ENCODE measurements at regions not wholly inside any gene's neighbourhood (a gene's known extent, or its start where the extent isn't known, plus 50 kb on each side); places are given as distances from the start of the nearest gene placed in this dataset.
"Not testable (repeated sequence)": the region's sequence is repeated elsewhere in the genome, so short reads cannot be mapped to it uniquely, and the experiment has no call there.

DNA sequence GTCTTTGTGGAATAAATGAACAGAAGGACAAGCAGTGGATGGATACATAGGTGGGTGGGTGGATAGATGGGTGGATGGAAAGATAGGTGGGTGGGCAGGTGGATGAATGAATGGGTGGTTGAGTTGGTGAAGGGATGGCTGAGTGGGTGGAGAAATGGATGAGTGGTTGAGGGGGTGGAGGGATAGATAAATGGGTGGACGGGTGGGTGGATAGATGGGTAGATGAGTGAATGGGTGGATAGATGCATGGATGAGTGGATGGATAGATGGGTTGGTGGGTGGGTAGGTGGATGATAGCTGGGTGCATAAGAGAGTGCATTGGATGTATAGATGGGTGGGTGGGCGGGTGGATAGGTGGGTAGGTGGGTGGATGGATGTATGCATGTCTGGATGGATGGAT, 63.5 kb downstream of the UNC93B1 start:
- H3K9me3 ChIP-seq; H3K4me3 ChIP-seq; H3K27ac ChIP-seq; H3K4me1 ChIP-seq; H3K27me3 ChIP-seq; intact Hi-C loops (cut with DNase I; ENCODE audit: low total_unique reads); DNase-seq (ENCODE audit: low spot score in 2 of 2); H3K36me3 ChIP-seq: not testable (repeated sequence)

GRCh38 chr11:67938964-67939363, 64.9 kb downstream of the UNC93B1 start:
- H3K36me3 ChIP-seq = not testable (repeated sequence)

DNA sequence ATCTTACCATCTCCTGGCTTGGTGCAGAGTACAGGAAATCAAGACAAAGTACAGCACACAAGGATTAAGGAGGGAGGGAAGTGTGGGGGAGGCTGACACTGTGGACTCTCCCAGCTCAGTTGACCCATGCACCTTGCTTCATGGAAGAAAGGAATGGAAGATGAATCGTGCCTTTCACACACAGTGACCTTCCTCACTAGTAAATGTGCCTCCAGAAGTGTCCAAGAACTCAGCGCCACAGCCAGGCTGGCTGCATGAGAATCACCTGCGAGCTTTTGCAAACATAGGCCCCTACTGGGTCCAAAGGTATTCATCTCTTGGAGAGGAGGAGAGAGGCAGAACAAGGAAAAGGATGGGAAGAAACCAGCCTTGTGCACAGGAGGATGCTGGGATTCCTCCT, 65.5 kb downstream of the UNC93B1 start:
- H3K27ac ChIP-seq; H3K4me1 ChIP-seq; H3K4me3 ChIP-seq; H3K27me3 ChIP-seq; intact Hi-C loops (cut with DNase I; ENCODE audit: low total_unique reads); DNase-seq (ENCODE audit: low spot score in 2 of 2); H3K36me3 ChIP-seq; H3K9me3 ChIP-seq: not testable (repeated sequence)

More at GRCh38 chr11:67938964-67939363, 64.9 kb downstream of the UNC93B1 start:
- H3K27me3 ChIP-seq; H3K27ac ChIP-seq; H3K9me3 ChIP-seq; DNase-seq (ENCODE audit: low spot score in 2 of 2); H3K4me1 ChIP-seq; H3K4me3 ChIP-seq; intact Hi-C loops (cut with DNase I; ENCODE audit: low total_unique reads): not testable (repeated sequence)

- H3K4me1 ChIP-seq; DNase-seq (ENCODE audit: low spot score in 2 of 2); H3K4me3 ChIP-seq; H3K27me3 ChIP-seq; intact Hi-C loops (cut with DNase I; ENCODE audit: low total_unique reads); H3K36me3 ChIP-seq; H3K27ac ChIP-seq; H3K9me3 ChIP-seq: not testable (repeated sequence)
These were observed 80.3 kb downstream of the UNC93B1 start for GRCh38 chr11:67923565-67923964.

DNA sequence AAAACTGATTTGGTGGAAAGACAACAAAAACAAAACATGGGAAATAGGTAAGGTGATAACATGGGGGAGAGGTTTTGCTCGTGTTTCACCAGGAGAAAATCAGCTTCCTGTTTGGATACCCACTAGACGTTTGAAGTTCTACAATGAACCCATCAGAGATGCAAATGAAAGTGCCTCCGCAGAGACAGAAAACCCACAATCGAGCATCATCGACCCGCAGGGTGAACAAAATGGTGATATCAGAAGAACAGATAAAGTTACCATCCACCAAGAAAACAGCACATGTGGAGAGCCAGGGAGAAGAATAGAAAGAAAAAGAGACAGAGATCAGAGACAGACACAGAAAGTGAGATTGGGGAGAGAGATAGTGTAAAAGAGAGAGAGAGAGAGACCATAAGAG, 83.4 kb downstream of the UNC93B1 start:
- intact Hi-C loops (cut with DNase I; ENCODE audit: low total_unique reads); H3K4me1 ChIP-seq; H3K27me3 ChIP-seq: not testable (repeated sequence)

DNA sequence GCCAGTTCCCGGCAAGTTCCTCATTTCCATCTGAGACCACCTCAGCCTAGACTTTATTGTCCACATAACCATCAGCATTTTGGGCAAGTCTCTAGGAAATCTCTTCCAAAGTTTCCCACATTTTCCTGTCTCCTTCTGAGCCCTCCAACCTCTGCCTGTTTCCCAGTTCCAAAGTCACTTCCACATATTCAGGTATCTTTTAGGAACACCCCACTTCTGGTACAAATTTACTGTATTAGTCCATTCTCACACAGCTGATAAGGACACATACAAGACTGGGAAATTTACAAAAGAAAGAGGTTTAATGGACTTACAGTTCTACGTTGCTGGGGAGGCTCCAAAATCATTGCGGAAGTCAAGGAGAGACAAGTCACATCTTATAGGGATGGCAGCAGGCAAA, 91.7 kb downstream of the UNC93B1 start:
- not testable (repeated sequence) for DNase-seq (ENCODE audit: low spot score in 2 of 2)

More for the DNA sequence above, 83.4 kb downstream of the UNC93B1 start:
- DNase-seq (ENCODE audit: low spot score in 2 of 2); H3K27ac ChIP-seq; H3K9me3 ChIP-seq; H3K36me3 ChIP-seq; H3K4me3 ChIP-seq: not testable (repeated sequence)

DNA sequence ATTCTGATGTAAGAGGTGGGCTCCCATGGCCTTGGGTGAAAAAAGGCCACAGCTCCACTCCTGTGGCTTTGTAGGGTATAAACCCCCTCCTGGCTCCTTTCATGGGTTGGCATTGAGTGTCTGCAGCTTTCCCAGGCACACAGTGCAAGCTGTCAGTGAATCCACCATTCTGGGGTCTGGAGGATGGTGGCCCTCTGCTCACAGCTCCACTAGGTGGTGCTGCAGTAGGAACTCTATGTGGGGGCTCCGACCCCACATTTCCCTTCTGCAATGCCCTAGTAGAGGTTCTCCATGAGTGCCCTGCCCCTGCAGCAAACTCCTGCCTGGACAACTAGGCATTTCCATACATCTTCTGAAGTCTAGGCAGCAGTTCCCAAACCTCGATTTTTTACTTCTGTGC, 92.7 kb downstream of the UNC93B1 start:
- H3K27ac ChIP-seq; H3K4me3 ChIP-seq; H3K27me3 ChIP-seq; H3K4me1 ChIP-seq; intact Hi-C loops (cut with DNase I; ENCODE audit: low total_unique reads); H3K36me3 ChIP-seq; DNase-seq (ENCODE audit: low spot score in 2 of 2); H3K9me3 ChIP-seq: not testable (repeated sequence)

More for the DNA sequence above, 91.7 kb downstream of the UNC93B1 start:
- H3K9me3 ChIP-seq; H3K27me3 ChIP-seq; H3K4me1 ChIP-seq; intact Hi-C loops (cut with DNase I; ENCODE audit: low total_unique reads); H3K4me3 ChIP-seq; H3K36me3 ChIP-seq; H3K27ac ChIP-seq: not testable (repeated sequence)

DNA sequence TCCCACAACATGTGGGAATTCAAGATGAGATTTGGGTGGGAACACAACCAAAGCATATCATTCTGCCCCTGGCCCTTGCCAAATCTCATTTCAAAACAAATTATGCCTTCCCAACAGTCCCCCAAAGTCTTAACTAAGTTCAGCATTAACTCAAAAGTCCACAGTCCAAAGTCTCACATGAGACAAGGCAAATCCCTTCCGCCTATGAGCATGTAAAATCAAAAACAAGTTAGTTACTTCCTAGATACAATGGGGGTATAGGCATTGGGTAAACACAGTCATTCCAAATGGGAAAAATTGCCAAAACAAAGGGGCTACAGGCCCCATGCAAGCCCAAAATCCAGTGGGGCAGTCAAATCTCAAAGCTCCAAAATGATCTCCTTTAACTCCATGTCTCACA, 93.1 kb downstream of the UNC93B1 start:
- H3K4me1 ChIP-seq; H3K27ac ChIP-seq; H3K36me3 ChIP-seq; DNase-seq (ENCODE audit: low spot score in 2 of 2); H3K4me3 ChIP-seq; H3K9me3 ChIP-seq; H3K27me3 ChIP-seq; intact Hi-C loops (cut with DNase I; ENCODE audit: low total_unique reads): not testable (repeated sequence)

- DNase-seq (ENCODE audit: low spot score in 2 of 2); intact Hi-C loops (cut with DNase I; ENCODE audit: low total_unique reads); H3K27ac ChIP-seq; H3K4me3 ChIP-seq; H3K4me1 ChIP-seq; H3K27me3 ChIP-seq; H3K9me3 ChIP-seq; H3K36me3 ChIP-seq: not testable (repeated sequence)
These were observed 96.9 kb downstream of the UNC93B1 start for GRCh38 chr11:67906969-67907368.

GRCh38 chr11:67899462-67899861, 104.4 kb downstream of the UNC93B1 start:
- H3K27me3 ChIP-seq; H3K4me3 ChIP-seq; DNase-seq (ENCODE audit: low spot score in 2 of 2); intact Hi-C loops (cut with DNase I; ENCODE audit: low total_unique reads); H3K27ac ChIP-seq; H3K36me3 ChIP-seq; H3K4me1 ChIP-seq; H3K9me3 ChIP-seq: not testable (repeated sequence)

- H3K36me3 ChIP-seq; DNase-seq (ENCODE audit: low spot score in 2 of 2); H3K9me3 ChIP-seq; H3K4me3 ChIP-seq; intact Hi-C loops (cut with DNase I; ENCODE audit: low total_unique reads); H3K27me3 ChIP-seq; H3K4me1 ChIP-seq; H3K27ac ChIP-seq: not testable (repeated sequence)
These were observed 110.4 kb downstream of the UNC93B1 start for GRCh38 chr11:67893487-67893886.

GRCh38 chr11:67889646-67890045, 114.3 kb downstream of the UNC93B1 start:
- H3K4me1 ChIP-seq; H3K27me3 ChIP-seq; H3K27ac ChIP-seq; DNase-seq (ENCODE audit: low spot score in 2 of 2); H3K4me3 ChIP-seq; intact Hi-C loops (cut with DNase I; ENCODE audit: low total_unique reads); H3K36me3 ChIP-seq; H3K9me3 ChIP-seq: not testable (repeated sequence)

GRCh38 chr11:67888056-67888455, 115.8 kb downstream of the UNC93B1 start:
- intact Hi-C loops (cut with DNase I; ENCODE audit: low total_unique reads); H3K36me3 ChIP-seq; H3K27me3 ChIP-seq; H3K27ac ChIP-seq; DNase-seq (ENCODE audit: low spot score in 2 of 2); H3K4me3 ChIP-seq; H3K4me1 ChIP-seq; H3K9me3 ChIP-seq: not testable (repeated sequence)

- H3K27me3 ChIP-seq; H3K4me1 ChIP-seq; H3K4me3 ChIP-seq; H3K9me3 ChIP-seq; DNase-seq (ENCODE audit: low spot score in 2 of 2); H3K27ac ChIP-seq; H3K36me3 ChIP-seq; intact Hi-C loops (cut with DNase I; ENCODE audit: low total_unique reads): not testable (repeated sequence)
These were observed 117.2 kb downstream of the UNC93B1 start for GRCh38 chr11:67886672-67887071.

DNA sequence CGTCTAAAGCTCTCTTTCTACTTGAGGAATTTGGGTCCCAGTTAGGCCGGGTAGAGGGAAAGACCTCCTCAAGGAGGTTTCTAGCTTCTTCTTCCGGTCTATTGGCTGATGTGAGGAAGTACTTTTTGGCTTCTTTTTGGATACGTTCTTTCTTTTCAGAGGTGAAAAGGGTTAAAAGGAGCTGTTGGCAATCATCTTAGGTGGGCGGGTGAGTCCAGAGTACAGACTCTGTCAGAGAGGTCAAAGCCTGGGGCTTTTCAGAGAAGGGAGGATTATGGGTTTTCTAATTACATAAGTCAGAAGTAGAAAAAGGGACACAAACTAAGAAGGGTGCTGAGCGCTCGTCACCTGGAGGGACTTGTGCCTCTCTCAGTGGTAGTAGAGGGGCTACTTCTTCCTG, 117.7 kb downstream of the UNC93B1 start:
- H3K27me3 ChIP-seq; H3K27ac ChIP-seq; H3K9me3 ChIP-seq; intact Hi-C loops (cut with DNase I; ENCODE audit: low total_unique reads); DNase-seq (ENCODE audit: low spot score in 2 of 2); H3K4me3 ChIP-seq; H3K36me3 ChIP-seq; H3K4me1 ChIP-seq: not testable (repeated sequence)
